Astrocyte (in vitro differentiated cells and primary cell): ENCODE measurements at regions not wholly inside any gene's neighbourhood (a gene's known extent, or its start where the extent isn't known, plus 50 kb on each side); places are given as distances from the start of the nearest gene placed in this dataset.

Experiments used
- EZH2 ChIP-seq: IDR thresholded peaks from 2 replicates; pipeline ENCODE4 v1.6.1; 2012; ENCODE audit warnings: mild to moderate bottlenecking, low read length, inconsistent platforms; ENCODE audit not compliant: insufficient read depth
- TF ChIP-seq, protein P1 (sequence below): IDR thresholded peaks from 2 replicates; pipeline ENCODE4 v1.5.1; 2011; ENCODE audit warnings: low read depth, mild to moderate bottlenecking, inconsistent platforms, low read length, moderate library complexity; ENCODE audit not compliant: insufficient read depth

DNA sequence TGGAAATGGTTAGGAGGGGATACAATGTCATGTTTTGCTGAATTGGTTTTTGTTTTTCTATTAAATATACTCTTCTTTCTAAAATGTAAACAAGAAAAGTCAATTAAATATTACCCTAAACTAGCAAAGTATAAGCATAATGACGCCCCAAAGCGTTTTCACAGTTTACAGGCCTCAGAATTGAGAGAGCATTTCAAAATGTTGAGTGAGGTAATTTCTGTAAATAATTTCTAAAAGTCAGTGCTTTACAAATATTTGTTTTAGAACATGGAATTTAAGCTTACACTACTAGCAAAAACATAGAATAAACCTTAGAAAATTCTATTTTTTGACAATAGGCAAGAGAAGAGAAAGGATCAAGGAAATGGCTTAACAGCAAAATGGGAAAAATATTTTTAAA is 958.4 kb upstream of the USP15 start:
- TF ChIP-seq, protein P1, sequence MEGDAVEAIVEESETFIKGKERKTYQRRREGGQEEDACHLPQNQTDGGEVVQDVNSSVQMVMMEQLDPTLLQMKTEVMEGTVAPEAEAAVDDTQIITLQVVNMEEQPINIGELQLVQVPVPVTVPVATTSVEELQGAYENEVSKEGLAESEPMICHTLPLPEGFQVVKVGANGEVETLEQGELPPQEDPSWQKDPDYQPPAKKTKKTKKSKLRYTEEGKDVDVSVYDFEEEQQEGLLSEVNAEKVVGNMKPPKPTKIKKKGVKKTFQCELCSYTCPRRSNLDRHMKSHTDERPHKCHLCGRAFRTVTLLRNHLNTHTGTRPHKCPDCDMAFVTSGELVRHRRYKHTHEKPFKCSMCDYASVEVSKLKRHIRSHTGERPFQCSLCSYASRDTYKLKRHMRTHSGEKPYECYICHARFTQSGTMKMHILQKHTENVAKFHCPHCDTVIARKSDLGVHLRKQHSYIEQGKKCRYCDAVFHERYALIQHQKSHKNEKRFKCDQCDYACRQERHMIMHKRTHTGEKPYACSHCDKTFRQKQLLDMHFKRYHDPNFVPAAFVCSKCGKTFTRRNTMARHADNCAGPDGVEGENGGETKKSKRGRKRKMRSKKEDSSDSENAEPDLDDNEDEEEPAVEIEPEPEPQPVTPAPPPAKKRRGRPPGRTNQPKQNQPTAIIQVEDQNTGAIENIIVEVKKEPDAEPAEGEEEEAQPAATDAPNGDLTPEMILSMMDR, result no peak
- no peak for TF ChIP-seq EZH2
